ENCODE measurements at regions not wholly inside any gene's neighbourhood (a gene's known extent, or its start where the extent isn't known, plus 50 kb on each side); places are given as distances from the start of the nearest gene placed in this dataset.

GRCh38 chr19:5392486-5392885, 51.9 kb upstream of the PTPRS start:
- WGBS, 2 donors (ENCODE audit: extremely low coverage in 2 of 2, insufficient read length in 2 of 2, insufficient replicate concordance in 1 of 2) = no CpG with 5 or more reads among the region's 8 CpGs
- H2BK5ac ChIP-seq (ENCODE audit: low read length) = no peak overlapping the region
- H3K9me3 ChIP-seq (replicated peaks in 1 of 2; ENCODE audit: control insufficient read depth in 2 of 2, insufficient read depth in 1 of 2, low read depth in 1 of 2, low read length in 2 of 2) = no peaks in the 10 kb centered on the region
- no peak overlapping the region for H3K4ac ChIP-seq (ENCODE audit: low read length)
- H2BK12ac ChIP-seq (ENCODE audit: low read length) = peak overlapping the region; percentile 100
- no peaks in the 10 kb centered on the region for H3K36me3 ChIP-seq (replicated peaks in 1 of 2; ENCODE audit: control insufficient read depth in 2 of 2, insufficient read depth in 2 of 2, low read length in 2 of 2)
- H2BK120ac ChIP-seq (ENCODE audit: low read depth, low read length) = no peak overlapping the region
- peak overlapping the region; percentile 51 for H3K27ac ChIP-seq (replicated peaks; ENCODE audit: low read length)
- H3K9ac ChIP-seq (ENCODE audit: low read depth, low read length, poor library complexity) = peak overlapping the region; percentile 2
- peak overlapping the region; percentile 12 for H2AK5ac ChIP-seq (ENCODE audit: low read depth, low read length)
- peaks cover 31 to 44% of the 10 kb centered on the region in 2 donors for H3K4me1 ChIP-seq (ENCODE audit: control insufficient read depth in 2 of 2, insufficient read depth in 1 of 2, low read depth in 1 of 2, low read length in 2 of 2)
- peak overlapping the region; percentile 1 for H4K91ac ChIP-seq (ENCODE audit: low read depth, low read length, poor library complexity)
- H3K27me3 ChIP-seq (ENCODE audit: control insufficient read depth in 3 of 3, insufficient read depth in 3 of 3, low read depth in 1 of 3, low read length in 3 of 3) = no peaks in the 10 kb centered on the region
- H2AFZ ChIP-seq (ENCODE audit: low read length) = peak overlapping the region; percentile 57
- H2BK15ac ChIP-seq (ENCODE audit: low read length) = peak overlapping the region; percentile 84
- H3K79me1 ChIP-seq (ENCODE audit: low read depth, low read length) = no peaks in the 10 kb centered on the region
- H3K14ac ChIP-seq (ENCODE audit: low read length) = no peak overlapping the region
- H4K8ac ChIP-seq (ENCODE audit: low read depth, low read length) = peak overlapping the region; percentile 20
- peak overlapping the region; percentile 92 for H3K18ac ChIP-seq (ENCODE audit: low read length)
- no peak overlapping the region for H3K4me2 ChIP-seq (ENCODE audit: insufficient read depth, low read length, poor library complexity, severe bottlenecking)
- peak overlapping the region; percentile 37 for H3K23ac ChIP-seq (ENCODE audit: low read depth, low read length, poor library complexity)
- no peak overlapping the region for H3K4me3 ChIP-seq (ENCODE audit: low read length in 2 of 2)
- no peak for DNase-seq (ENCODE audit: low spot score)

GRCh38 chr19:5393088-5393487, 52.5 kb upstream of the PTPRS start:
- H3K79me1 ChIP-seq (ENCODE audit: low read depth, low read length) = no peaks in the 10 kb centered on the region
- peak overlapping the region; percentile 84 for H2AK5ac ChIP-seq (ENCODE audit: low read depth, low read length)
- no peaks in the 10 kb centered on the region for H3K36me3 ChIP-seq (replicated peaks in 1 of 2; ENCODE audit: control insufficient read depth in 2 of 2, insufficient read depth in 2 of 2, low read length in 2 of 2)
- H3K14ac ChIP-seq (ENCODE audit: low read length) = no peak overlapping the region
- H3K27me3 ChIP-seq (ENCODE audit: control insufficient read depth in 3 of 3, insufficient read depth in 3 of 3, low read depth in 1 of 3, low read length in 3 of 3) = no peaks in the 10 kb centered on the region
- H3K27ac ChIP-seq (replicated peaks; ENCODE audit: low read length) = peak overlapping the region; percentile 56
- no peak overlapping the region for H3K4me3 ChIP-seq (ENCODE audit: low read length in 2 of 2)
- H3K4me1 ChIP-seq (ENCODE audit: control insufficient read depth in 2 of 2, insufficient read depth in 1 of 2, low read depth in 1 of 2, low read length in 2 of 2) = peaks cover 35 to 50% of the 10 kb centered on the region in 2 donors
- H4K91ac ChIP-seq (ENCODE audit: low read depth, low read length, poor library complexity) = no peak overlapping the region
- H2BK5ac ChIP-seq (ENCODE audit: low read length) = peak overlapping the region; percentile 76
- peak overlapping the region; percentile 61 for H3K18ac ChIP-seq (ENCODE audit: low read length)
- WGBS, 2 donors (ENCODE audit: extremely low coverage in 2 of 2, insufficient read length in 2 of 2, insufficient replicate concordance in 1 of 2) = no CpG with 5 or more reads among the region's 6 CpGs
- no peak overlapping the region for H4K8ac ChIP-seq (ENCODE audit: low read depth, low read length)
- H3K23ac ChIP-seq (ENCODE audit: low read depth, low read length, poor library complexity) = no peak overlapping the region
- no peak overlapping the region for H3K4me2 ChIP-seq (ENCODE audit: insufficient read depth, low read length, poor library complexity, severe bottlenecking)
- H3K4ac ChIP-seq (ENCODE audit: low read length) = no peak overlapping the region
- DNase-seq (ENCODE audit: low spot score) = no peak
- H2BK120ac ChIP-seq (ENCODE audit: low read depth, low read length) = no peak overlapping the region
- H3K9me3 ChIP-seq (replicated peaks in 1 of 2; ENCODE audit: control insufficient read depth in 2 of 2, insufficient read depth in 1 of 2, low read depth in 1 of 2, low read length in 2 of 2) = no peaks in the 10 kb centered on the region
- no peak overlapping the region for H3K9ac ChIP-seq (ENCODE audit: low read depth, low read length, poor library complexity)
- H2BK12ac ChIP-seq (ENCODE audit: low read length) = no peak overlapping the region
- peak overlapping the region; percentile 16 for H2BK15ac ChIP-seq (ENCODE audit: low read length)
- peak overlapping the region; percentile 41 for H2AFZ ChIP-seq (ENCODE audit: low read length)

- DNase-seq (ENCODE audit: low spot score) = peak; percentile 90
- no peak overlapping the region for H2AK5ac ChIP-seq (ENCODE audit: low read depth, low read length)
- peak overlapping the region; percentile 6 for H2AFZ ChIP-seq (ENCODE audit: low read length)
- peak overlapping the region; percentile 9 for H3K18ac ChIP-seq (ENCODE audit: low read length)
- peak overlapping the region; percentile 67 for H3K27ac ChIP-seq (replicated peaks; ENCODE audit: low read length)
- H3K4me2 ChIP-seq (ENCODE audit: insufficient read depth, low read length, poor library complexity, severe bottlenecking) = no peak overlapping the region
- peaks cover 39 to 52% of the 10 kb centered on the region in 2 donors for H3K4me1 ChIP-seq (ENCODE audit: control insufficient read depth in 2 of 2, insufficient read depth in 1 of 2, low read depth in 1 of 2, low read length in 2 of 2)
- H3K27me3 ChIP-seq (ENCODE audit: control insufficient read depth in 3 of 3, insufficient read depth in 3 of 3, low read depth in 1 of 3, low read length in 3 of 3) = no peaks in the 10 kb centered on the region
- H2BK15ac ChIP-seq (ENCODE audit: low read length) = no peak overlapping the region
- no peak overlapping the region for H3K9ac ChIP-seq (ENCODE audit: low read depth, low read length, poor library complexity)
- H3K14ac ChIP-seq (ENCODE audit: low read length) = no peak overlapping the region
- peak overlapping the region; percentile 56 for H2BK120ac ChIP-seq (ENCODE audit: low read depth, low read length)
- H3K4me3 ChIP-seq (ENCODE audit: low read length in 2 of 2) = peak overlapping the region in 1 of 2 donors; percentile 11
- H3K9me3 ChIP-seq (replicated peaks in 1 of 2; ENCODE audit: control insufficient read depth in 2 of 2, insufficient read depth in 1 of 2, low read depth in 1 of 2, low read length in 2 of 2) = no peaks in the 10 kb centered on the region
- no peaks in the 10 kb centered on the region for H3K79me1 ChIP-seq (ENCODE audit: low read depth, low read length)
- H4K91ac ChIP-seq (ENCODE audit: low read depth, low read length, poor library complexity) = no peak overlapping the region
- no peak overlapping the region for H2BK12ac ChIP-seq (ENCODE audit: low read length)
- H3K4ac ChIP-seq (ENCODE audit: low read length) = no peak overlapping the region
- no CpG with 5 or more reads among the region's 43 CpGs for WGBS, 2 donors (ENCODE audit: extremely low coverage in 2 of 2, insufficient read length in 2 of 2, insufficient replicate concordance in 1 of 2)
- H4K8ac ChIP-seq (ENCODE audit: low read depth, low read length) = no peak overlapping the region
- H3K23ac ChIP-seq (ENCODE audit: low read depth, low read length, poor library complexity) = no peak overlapping the region
- no peaks in the 10 kb centered on the region for H3K36me3 ChIP-seq (replicated peaks in 1 of 2; ENCODE audit: control insufficient read depth in 2 of 2, insufficient read depth in 2 of 2, low read length in 2 of 2)
- no peak overlapping the region for H2BK5ac ChIP-seq (ENCODE audit: low read length)
Observed at GRCh38 chr19:5394551-5395505, 54.2 kb upstream of the PTPRS start.

GRCh38 chr19:5395556-5395955, 54.9 kb upstream of the PTPRS start:
- Histone ChIP-seq H2BK12ac (ENCODE audit: low read length) (no peak overlapping the region), H4K91ac (ENCODE audit: low read depth, low read length, poor library complexity) (no peak overlapping the region), H3K79me1 (ENCODE audit: low read depth, low read length) (no peaks in the 10 kb centered on the region), H2BK120ac (ENCODE audit: low read depth, low read length) (no peak overlapping the region), H3K14ac (ENCODE audit: low read length) (no peak overlapping the region), H3K23ac (ENCODE audit: low read depth, low read length, poor library complexity) (no peak overlapping the region), H3K36me3 (replicated peaks in 1 of 2; ENCODE audit: control insufficient read depth in 2 of 2, insufficient read depth in 2 of 2, low read length in 2 of 2) (no peaks in the 10 kb centered on the region), H2BK5ac (ENCODE audit: low read length) (peak overlapping the region; percentile 88), H3K27ac (replicated peaks; ENCODE audit: low read length) (peak overlapping the region; percentile 95), H3K4me3 (ENCODE audit: low read length in 2 of 2) (peak overlapping the region in 1 of 2 donors; percentile 24), H3K27me3 (ENCODE audit: control insufficient read depth in 3 of 3, insufficient read depth in 3 of 3, low read depth in 1 of 3, low read length in 3 of 3) (no peaks in the 10 kb centered on the region), H3K4ac (ENCODE audit: low read length) (no peak overlapping the region), H3K9ac (ENCODE audit: low read depth, low read length, poor library complexity) (no peak overlapping the region), H3K18ac (ENCODE audit: low read length) (peak overlapping the region; percentile 2), H2AK5ac (ENCODE audit: low read depth, low read length) (peak overlapping the region; percentile 47), H2BK15ac (ENCODE audit: low read length) (no peak overlapping the region), H2AFZ (ENCODE audit: low read length) (peak overlapping the region; percentile 72), H4K8ac (ENCODE audit: low read depth, low read length) (no peak overlapping the region), H3K9me3 (replicated peaks in 1 of 2; ENCODE audit: control insufficient read depth in 2 of 2, insufficient read depth in 1 of 2, low read depth in 1 of 2, low read length in 2 of 2) (no peaks in the 10 kb centered on the region), H3K4me2 (ENCODE audit: insufficient read depth, low read length, poor library complexity, severe bottlenecking) (no peak overlapping the region), H3K4me1 (ENCODE audit: control insufficient read depth in 2 of 2, insufficient read depth in 1 of 2, low read depth in 1 of 2, low read length in 2 of 2) (peaks cover 39 to 52% of the 10 kb centered on the region in 2 donors)
- WGBS, 2 donors (ENCODE audit: extremely low coverage in 2 of 2, insufficient read length in 2 of 2, insufficient replicate concordance in 1 of 2) = no CpG with 5 or more reads among the region's 11 CpGs
- DNase-seq (ENCODE audit: low spot score) = no peak
